ENCODE measurements at regions not wholly inside any gene's neighbourhood (a gene's known extent, or its start where the extent isn't known, plus 50 kb on each side); places are given as distances from the start of the nearest gene placed in this dataset.

- TF ChIP-seq RAD21 (IDR thresholded peaks at IDR 0.05; ENCODE audit: low read depth) (no peak), USF1 (IDR thresholded peaks at IDR 0.05) (no peak), EP300 (IDR thresholded peaks at IDR 0.05; ENCODE audit: borderline replicate concordance) (no peak), ZBTB7A (IDR thresholded peaks at IDR 0.05; ENCODE audit: low read depth) (no peak), YY1 (IDR thresholded peaks at IDR 0.05; ENCODE audit: low read depth) (no peak), TCF12 (IDR thresholded peaks at IDR 0.05; ENCODE audit: low read depth) (no peak)
Observed at GRCh38 chr12:125678589-125678993, 613.4 kb downstream of the AACS start.
